GM21447 (cell line): ENCODE measurements at regions not wholly inside any gene's neighbourhood (a gene's known extent, or its start where the extent isn't known, plus 50 kb on each side); places are given as distances from the start of the nearest gene placed in this dataset.
"Not testable (repeated sequence)": the region's sequence is repeated elsewhere in the genome, so short reads cannot be mapped to it uniquely, and the experiment has no call there.

Experiments
- ATAC-seq: cut with Tn5 transposase; IDR thresholded peaks from one replicate; pipeline ENCODE4 v1.9.1; 2021; ENCODE audit not compliant: unreplicated experiment

- not testable (repeated sequence) for ATAC-seq
These were observed 533.7 kb upstream of the SLC10A2 start for GRCh38 chr13:103599870-103600269.

GRCh38 chr13:103598671-103599070 lies 532.5 kb upstream of the SLC10A2 start:
- ATAC-seq, result no peak

GRCh38 chr13:103573446-103573845 lies 507.2 kb upstream of the SLC10A2 start:
- no peak for ATAC-seq

GRCh38 chr13:103568314-103568713 lies 502.1 kb upstream of the SLC10A2 start:
- no peak for ATAC-seq

- no peak for ATAC-seq
These were observed 491.7 kb upstream of the SLC10A2 start for GRCh38 chr13:103557878-103558277.

GRCh38 chr13:103556681-103557080 lies 490.5 kb upstream of the SLC10A2 start:
- ATAC-seq, result no peak

- ATAC-seq, result no peak
These were observed 481.7 kb upstream of the SLC10A2 start for GRCh38 chr13:103547914-103548313.

- ATAC-seq, result no peak
These were observed 480.1 kb upstream of the SLC10A2 start for GRCh38 chr13:103546271-103546670.

GRCh38 chr13:103542648-103543047 lies 476.4 kb upstream of the SLC10A2 start:
- ATAC-seq, result no peak

GRCh38 chr13:103540382-103540765 lies 474.2 kb upstream of the SLC10A2 start:
- ATAC-seq, result no peak

GRCh38 chr13:103539721-103540381 lies 473.6 kb upstream of the SLC10A2 start:
- no peak for ATAC-seq

GRCh38 chr13:103539265-103539664 lies 473.0 kb upstream of the SLC10A2 start:
- ATAC-seq, result no peak

- ATAC-seq, result no peak
These were observed 471.4 kb upstream of the SLC10A2 start for GRCh38 chr13:103537616-103538015.

GRCh38 chr13:103531278-103531677 lies 465.1 kb upstream of the SLC10A2 start:
- no peak for ATAC-seq

- no peak for ATAC-seq
These were observed 462.2 kb upstream of the SLC10A2 start for GRCh38 chr13:103528437-103528836.

GRCh38 chr13:103525530-103525929 lies 459.3 kb upstream of the SLC10A2 start:
- ATAC-seq, result no peak

- no peak for ATAC-seq
These were observed 457.6 kb upstream of the SLC10A2 start for GRCh38 chr13:103523858-103524257.

- no peak for ATAC-seq
These were observed 455.3 kb upstream of the SLC10A2 start for GRCh38 chr13:103521532-103521931.

GRCh38 chr13:103517768-103518102 lies 451.5 kb upstream of the SLC10A2 start:
- no peak for ATAC-seq

- peak; percentile 89 for ATAC-seq
These were observed 451.0 kb upstream of the SLC10A2 start for GRCh38 chr13:103517066-103517767.

- ATAC-seq, result no peak
These were observed 450.0 kb upstream of the SLC10A2 start for GRCh38 chr13:103516015-103516795.

GRCh38 chr13:103515410-103515809 lies 449.2 kb upstream of the SLC10A2 start:
- no peak for ATAC-seq
